Astrocyte of the cerebellum (primary cell): ENCODE measurements at regions not wholly inside any gene's neighbourhood (a gene's known extent, or its start where the extent isn't known, plus 50 kb on each side); places are given as distances from the start of the nearest gene placed in this dataset.

Source experiments
- DNase-seq: peaks from one replicate; pipeline ENCODE4 v3.0.0-alpha.2; 2011; ENCODE audit warnings: low read depth
- H3K4me3 ChIP-seq: 2 replicates; pipeline ENCODE4 v1.5.1; 2011; ENCODE audit warnings: mild to moderate bottlenecking, low read depth, low read length, moderate library complexity
- in situ Hi-C: cut with HindIII; loops from 2 replicates; pipeline ENCODE4 v1.10.0; 2017; ENCODE audit warnings: low sequenced_read_pairs
- TF ChIP-seq, protein P1 (sequence below): IDR thresholded peaks from 2 replicates; pipeline ENCODE4 v1.5.1; 2012; ENCODE audit warnings: low read length, low read depth, moderate library complexity, mild to moderate bottlenecking; ENCODE audit errors: missing control alignments

DNA sequence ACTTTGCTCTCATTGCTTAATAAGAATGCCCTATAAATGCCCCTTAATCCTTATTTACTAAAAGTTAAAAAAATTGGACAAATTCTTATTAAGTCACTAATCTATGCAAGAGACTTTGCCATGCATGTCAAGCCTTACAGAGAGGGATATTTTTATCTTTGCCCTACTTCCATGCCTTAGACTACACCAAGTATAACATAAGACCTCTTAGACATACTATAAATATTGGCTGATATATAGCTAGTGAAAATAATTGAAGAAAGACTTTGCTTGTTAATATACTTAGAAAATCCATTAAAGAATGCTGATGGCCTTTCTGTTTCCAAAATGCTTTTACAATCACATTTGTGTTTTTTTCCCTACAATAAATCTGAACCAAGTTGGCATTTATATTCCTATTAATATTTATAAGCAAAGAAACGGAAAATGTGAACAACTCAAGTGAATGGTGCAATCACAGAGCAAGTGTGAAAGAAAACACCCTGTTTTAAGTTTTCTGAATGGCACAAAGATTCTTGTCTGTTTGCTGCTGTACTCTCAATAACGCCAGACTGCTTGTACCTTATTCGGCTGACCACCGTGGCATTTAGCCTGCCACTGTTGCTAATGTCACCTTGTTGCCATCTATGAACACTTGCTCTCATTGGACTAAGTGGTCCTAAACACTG is 105.0 kb downstream of the MC4R start:
- H3K4me3 ChIP-seq = no peak overlapping the region
- in situ Hi-C loops = no loop called here
- TF ChIP-seq, protein P1, sequence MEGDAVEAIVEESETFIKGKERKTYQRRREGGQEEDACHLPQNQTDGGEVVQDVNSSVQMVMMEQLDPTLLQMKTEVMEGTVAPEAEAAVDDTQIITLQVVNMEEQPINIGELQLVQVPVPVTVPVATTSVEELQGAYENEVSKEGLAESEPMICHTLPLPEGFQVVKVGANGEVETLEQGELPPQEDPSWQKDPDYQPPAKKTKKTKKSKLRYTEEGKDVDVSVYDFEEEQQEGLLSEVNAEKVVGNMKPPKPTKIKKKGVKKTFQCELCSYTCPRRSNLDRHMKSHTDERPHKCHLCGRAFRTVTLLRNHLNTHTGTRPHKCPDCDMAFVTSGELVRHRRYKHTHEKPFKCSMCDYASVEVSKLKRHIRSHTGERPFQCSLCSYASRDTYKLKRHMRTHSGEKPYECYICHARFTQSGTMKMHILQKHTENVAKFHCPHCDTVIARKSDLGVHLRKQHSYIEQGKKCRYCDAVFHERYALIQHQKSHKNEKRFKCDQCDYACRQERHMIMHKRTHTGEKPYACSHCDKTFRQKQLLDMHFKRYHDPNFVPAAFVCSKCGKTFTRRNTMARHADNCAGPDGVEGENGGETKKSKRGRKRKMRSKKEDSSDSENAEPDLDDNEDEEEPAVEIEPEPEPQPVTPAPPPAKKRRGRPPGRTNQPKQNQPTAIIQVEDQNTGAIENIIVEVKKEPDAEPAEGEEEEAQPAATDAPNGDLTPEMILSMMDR = no peak
- DNase-seq = no peak

DNA sequence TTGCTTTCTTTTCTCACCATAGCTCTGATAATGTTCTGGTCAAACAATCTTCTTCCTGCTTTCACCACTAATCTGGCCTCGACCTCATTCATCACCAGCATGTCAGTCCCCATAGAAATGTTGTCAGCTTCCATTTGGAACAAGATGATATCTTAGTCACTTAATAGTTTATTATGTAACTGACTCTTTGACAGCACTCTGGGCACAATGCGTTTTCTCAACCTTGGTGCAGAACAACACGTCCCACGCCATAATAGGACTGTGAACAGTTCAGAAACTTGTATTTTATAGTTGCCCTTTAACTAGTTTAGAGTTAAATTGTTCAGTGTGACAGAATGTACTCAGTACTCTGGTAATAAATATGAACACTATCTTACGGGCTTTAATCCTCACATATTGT is 106.0 kb downstream of the MC4R start:
- no peak for DNase-seq
- TF ChIP-seq, protein P1 = no peak
- in situ Hi-C loops = no loop called here
- no peak overlapping the region for H3K4me3 ChIP-seq

DNA sequence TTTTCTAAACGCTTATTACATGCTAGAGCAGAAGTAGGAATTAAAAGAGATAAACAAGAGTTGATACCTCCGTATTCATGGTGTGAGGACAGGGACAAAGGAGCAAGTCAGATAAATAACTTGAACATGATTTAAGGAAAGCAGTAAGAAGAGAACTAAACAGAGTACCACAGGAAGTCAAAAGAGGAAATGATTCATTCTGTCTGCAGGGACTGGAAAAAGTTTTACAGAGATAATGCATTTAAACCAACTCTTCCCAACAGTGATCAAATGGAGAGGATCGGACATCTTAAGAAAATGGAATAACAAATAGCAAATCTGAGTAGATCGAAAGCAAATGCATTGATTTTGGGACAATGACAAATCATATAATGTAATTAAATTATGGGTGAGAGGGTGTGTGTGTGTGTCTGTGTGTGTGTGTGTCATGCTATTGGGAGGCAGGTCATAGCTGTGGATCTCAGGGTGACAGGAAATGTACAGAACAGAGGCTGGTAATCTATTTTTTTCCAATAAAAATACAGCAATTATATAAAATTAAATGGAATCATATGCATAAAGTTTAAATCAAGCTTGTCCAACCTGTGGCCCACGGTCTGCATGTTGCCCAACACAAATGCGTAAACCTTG is 113.4 kb downstream of the MC4R start:
- in situ Hi-C loops = no loop called here
- TF ChIP-seq, protein P1 = no peak
- no peak for DNase-seq
- no peak overlapping the region for H3K4me3 ChIP-seq

DNA sequence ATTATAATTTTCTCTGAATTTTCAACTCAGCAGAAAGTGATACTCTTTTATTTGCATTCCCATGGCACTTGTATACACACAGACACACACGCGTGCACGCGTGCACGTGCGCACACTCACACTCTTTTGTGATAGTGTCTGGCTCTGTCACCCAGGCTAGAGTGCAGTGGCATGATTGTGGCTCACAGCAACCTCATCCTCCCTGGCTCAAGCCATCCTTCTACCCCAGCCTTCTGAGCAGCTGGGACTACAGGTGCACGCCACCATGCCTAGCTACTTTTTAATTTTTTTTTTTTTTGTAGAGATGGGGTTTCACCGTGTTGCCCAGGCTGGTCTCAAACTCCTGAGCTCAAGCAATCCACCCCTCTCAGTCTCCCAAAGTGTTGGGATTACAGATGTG is 123.2 kb downstream of the MC4R start:
- in situ Hi-C loops = no loop called here
- DNase-seq = no peak
- TF ChIP-seq, protein P1 = no peak
- no peak overlapping the region for H3K4me3 ChIP-seq

DNA sequence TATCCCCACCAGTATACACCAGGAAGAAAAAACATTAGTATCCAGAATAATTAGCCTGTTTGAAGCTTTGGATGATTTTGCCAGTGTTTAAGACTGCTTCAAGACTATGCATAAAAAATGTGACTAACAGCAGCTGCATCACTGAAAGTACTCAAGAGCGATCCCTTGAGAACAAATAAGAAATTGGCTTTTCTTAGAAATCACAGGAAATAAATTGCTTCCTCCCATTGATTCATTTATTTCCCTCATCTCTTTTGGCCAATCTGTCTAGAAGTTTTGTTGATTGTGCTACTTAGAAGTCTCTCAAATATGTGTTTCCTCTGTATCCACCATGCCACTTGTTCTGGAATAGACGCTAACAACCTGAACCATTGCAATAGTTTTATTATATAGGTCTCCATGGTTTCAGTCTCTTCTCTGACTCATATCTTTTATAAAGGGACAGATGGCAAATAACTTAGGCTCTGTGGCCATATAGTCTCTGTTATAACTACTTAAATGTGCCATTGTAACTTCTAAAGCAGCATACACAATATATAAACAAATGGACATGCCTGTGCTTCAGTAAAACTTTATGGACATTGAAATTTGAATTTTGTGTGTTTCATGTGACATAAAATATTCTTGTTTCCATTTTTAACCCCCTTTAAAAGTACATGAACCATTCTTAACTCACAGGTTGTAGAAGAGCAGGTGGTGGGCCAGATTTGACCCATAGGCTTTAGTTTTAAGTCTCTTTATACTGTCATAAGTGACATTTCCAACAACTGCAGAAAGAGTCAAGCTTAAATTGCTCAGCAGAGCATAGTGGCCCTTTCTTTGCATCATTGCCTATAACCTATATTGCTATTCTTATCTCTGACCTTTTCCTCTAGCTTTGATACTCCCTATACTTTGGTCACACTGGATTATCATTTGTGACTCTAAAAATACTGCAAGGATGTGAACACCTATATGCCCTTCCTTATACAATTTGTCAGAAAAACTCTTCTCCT is 123.9 kb downstream of the MC4R start:
- in situ Hi-C loops = no loop called here
- DNase-seq = no peak
- TF ChIP-seq, protein P1 = no peak
- H3K4me3 ChIP-seq = no peak overlapping the region

DNA sequence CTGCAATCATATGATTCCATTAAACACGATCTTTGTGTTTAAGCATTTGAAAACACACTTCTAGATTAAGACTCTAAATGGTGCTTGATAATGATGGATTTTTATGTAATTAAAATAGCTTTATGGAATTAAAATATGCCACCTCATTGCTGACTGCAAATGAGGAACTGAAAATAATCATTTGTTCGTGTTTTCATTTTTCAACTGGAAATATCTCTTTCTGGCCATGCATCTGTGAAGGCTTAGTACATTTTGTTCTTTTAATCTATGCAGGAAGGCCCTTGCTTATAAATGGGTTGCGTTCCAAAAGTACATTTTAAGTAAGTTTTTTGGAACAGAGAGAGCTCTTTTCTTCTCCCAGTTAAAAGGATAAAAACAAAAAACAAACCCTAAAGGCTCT is 125.5 kb downstream of the MC4R start:
- TF ChIP-seq, protein P1 = no peak
- in situ Hi-C loops = no loop called here
- H3K4me3 ChIP-seq = no peak overlapping the region
- no peak for DNase-seq
